ENCODE measurements at regions not wholly inside any gene's neighbourhood (a gene's known extent, or its start where the extent isn't known, plus 50 kb on each side); places are given as distances from the start of the nearest gene placed in this dataset.

GRCh38 chr9:135220601-135221575 is 133.4 kb downstream of the OLFM1 start:
- H3K4me3 ChIP-seq, result no peak overlapping the region
- H3K27ac ChIP-seq (ENCODE audit: extremely low read depth, low read depth, low read length), result no peak overlapping the region
- in situ Hi-C loops (cut with MboI), result no loop called here
- H3K27me3 ChIP-seq (ENCODE audit: control insufficient read depth in 2 of 2, insufficient read depth in 2 of 2, low read length in 2 of 2), result peaks cover 12 to 61% of the 10 kb centered on the region in 2 experiments; a peak in 4 of 5 replicates
- no peaks in the 10 kb centered on the region for H3K36me3 ChIP-seq (ENCODE audit: control insufficient read depth, insufficient read depth, low read length)
- H3K9me1 ChIP-seq (ENCODE audit: control insufficient read depth, insufficient read depth, low read length), result no peaks in the 10 kb centered on the region
- peaks cover 3% of the 10 kb centered on the region; the same call in 1 of the 2 replicates for H4K20me1 ChIP-seq (replicated peaks; ENCODE audit: control insufficient read depth, insufficient read depth, low read length)
- no peak overlapping the region for H3K9ac ChIP-seq (ENCODE audit: insufficient read depth in 1 of 2, low read depth in 2 of 2, low read length in 2 of 2)
- peaks cover 0 to 6% of the 10 kb centered on the region in 2 experiments; a peak in 1 of 5 replicates for H3K4me1 ChIP-seq (replicated peaks in 1 of 2; ENCODE audit: control insufficient read depth in 2 of 2, insufficient read depth in 2 of 2, low read length in 2 of 2)
- WGBS (ENCODE audit: insufficient coverage, low coverage, missing lambda C conversion rate), result 4% methylated on average over 25 of the region's 28 CpGs
- ATAC-seq, result no peak
- intact Hi-C loops (cut with micrococcal nuclease), result no loop called here
- CTCF ChIA-PET (ENCODE audit: low intra/inter-chr PET ratio), result no interaction called here
- no peak for FAIRE-seq
- no peak overlapping the region for H2AFZ ChIP-seq (ENCODE audit: low read depth, low read length)
- no peak for DNase-seq (ENCODE audit: extremely low read depth in 1 of 4, low spot score in 3 of 4)
- H3K4me2 ChIP-seq (ENCODE audit: insufficient read depth, low read length), result no peak overlapping the region
- POLR2A ChIA-PET, result interaction anchor here (0.6 kb wide), 2 partner anchors 8 to 22 kb away, joined by 3 read pairs; no protein-coding TSS in a partner anchor
- BruUV-seq (replicated peaks), result no TSS peak
- H3K9me3 ChIP-seq (replicated peaks; ENCODE audit: control insufficient read depth, insufficient read depth, low read depth, low read length), result peaks cover under 1% of the 10 kb centered on the region; the same call in 1 of the 2 replicates
- no peaks in the 10 kb centered on the region for H3K79me2 ChIP-seq (ENCODE audit: control insufficient read depth, insufficient read depth, low read length)
- TF ChIP-seq TBL1XR1 (IDR thresholded peaks at IDR 0.05; ENCODE audit: low read length in 2 of 2) (no peak), CBFA2T3 (IDR thresholded peaks at IDR 0.05) (no peak), TCF15 (CRISPR knock-in tag; IDR thresholded peaks at IDR 0.05) (no peak), LCOR (CRISPR knock-in tag; IDR thresholded peaks at IDR 0.05) (no peak), KLF1 (tag; IDR thresholded peaks at IDR 0.05) (no peak), ZNF79 (CRISPR knock-in tag; IDR thresholded peaks at IDR 0.05; ENCODE audit: low read depth) (no peak), RHOXF2B (CRISPR knock-in tag; conservative IDR thresholded peaks at IDR 0.05) (no peak), DPF2 (IDR thresholded peaks at IDR 0.05) (no peak), ETV5 (CRISPR knock-in tag; IDR thresholded peaks at IDR 0.05; ENCODE audit: low read depth) (no peak), NCOR1 (IDR thresholded peaks at IDR 0.05) (no peak), SETDB1 (IDR thresholded peaks at IDR 0.05; ENCODE audit: low read length) (no peak), ZBTB5 (IDR thresholded peaks at IDR 0.05) (no peak), STAT5A (IDR thresholded peaks at IDR 0.05; ENCODE audit: borderline replicate concordance, low read length) (no peak)
- TF ChIP-seq, protein P1, sequence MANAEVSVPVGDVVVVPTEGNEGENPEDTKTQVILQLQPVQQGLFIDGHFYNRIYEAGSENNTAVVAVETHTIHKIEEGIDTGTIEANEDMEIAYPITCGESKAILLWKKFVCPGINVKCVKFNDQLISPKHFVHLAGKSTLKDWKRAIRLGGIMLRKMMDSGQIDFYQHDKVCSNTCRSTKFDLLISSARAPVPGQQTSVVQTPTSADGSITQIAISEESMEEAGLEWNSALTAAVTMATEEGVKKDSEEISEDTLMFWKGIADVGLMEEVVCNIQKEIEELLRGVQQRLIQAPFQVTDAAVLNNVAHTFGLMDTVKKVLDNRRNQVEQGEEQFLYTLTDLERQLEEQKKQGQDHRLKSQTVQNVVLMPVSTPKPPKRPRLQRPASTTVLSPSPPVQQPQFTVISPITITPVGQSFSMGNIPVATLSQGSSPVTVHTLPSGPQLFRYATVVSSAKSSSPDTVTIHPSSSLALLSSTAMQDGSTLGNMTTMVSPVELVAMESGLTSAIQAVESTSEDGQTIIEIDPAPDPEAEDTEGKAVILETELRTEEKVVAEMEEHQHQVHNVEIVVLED (CRISPR knock-in tag; IDR thresholded peaks at IDR 0.05), result no peak
- TF ChIP-seq, protein P2, sequence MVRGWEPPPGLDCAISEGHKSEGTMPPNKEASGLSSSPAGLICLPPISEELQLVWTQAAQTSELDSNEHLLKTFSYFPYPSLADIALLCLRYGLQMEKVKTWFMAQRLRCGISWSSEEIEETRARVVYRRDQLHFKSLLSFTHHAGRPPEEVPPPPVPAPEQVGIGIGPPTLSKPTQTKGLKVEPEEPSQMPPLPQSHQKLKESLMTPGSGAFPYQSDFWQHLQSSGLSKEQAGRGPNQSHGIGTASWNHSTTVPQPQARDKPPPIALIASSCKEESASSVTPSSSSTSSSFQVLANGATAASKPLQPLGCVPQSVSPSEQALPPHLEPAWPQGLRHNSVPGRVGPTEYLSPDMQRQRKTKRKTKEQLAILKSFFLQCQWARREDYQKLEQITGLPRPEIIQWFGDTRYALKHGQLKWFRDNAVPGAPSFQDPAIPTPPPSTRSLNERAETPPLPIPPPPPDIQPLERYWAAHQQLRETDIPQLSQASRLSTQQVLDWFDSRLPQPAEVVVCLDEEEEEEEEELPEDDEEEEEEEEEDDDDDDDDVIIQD (CRISPR knock-in tag; IDR thresholded peaks at IDR 0.05), result no peak
- TF ChIP-seq, protein P3, sequence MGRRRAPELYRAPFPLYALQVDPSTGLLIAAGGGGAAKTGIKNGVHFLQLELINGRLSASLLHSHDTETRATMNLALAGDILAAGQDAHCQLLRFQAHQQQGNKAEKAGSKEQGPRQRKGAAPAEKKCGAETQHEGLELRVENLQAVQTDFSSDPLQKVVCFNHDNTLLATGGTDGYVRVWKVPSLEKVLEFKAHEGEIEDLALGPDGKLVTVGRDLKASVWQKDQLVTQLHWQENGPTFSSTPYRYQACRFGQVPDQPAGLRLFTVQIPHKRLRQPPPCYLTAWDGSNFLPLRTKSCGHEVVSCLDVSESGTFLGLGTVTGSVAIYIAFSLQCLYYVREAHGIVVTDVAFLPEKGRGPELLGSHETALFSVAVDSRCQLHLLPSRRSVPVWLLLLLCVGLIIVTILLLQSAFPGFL (CRISPR knock-in tag; IDR thresholded peaks at IDR 0.05), result no peak

Measured in K562 (cell line).